ENCODE measurements at regions not wholly inside any gene's neighbourhood (a gene's known extent, or its start where the extent isn't known, plus 50 kb on each side); places are given as distances from the start of the nearest gene placed in this dataset.
A peak's percentile ranks its signal among the peaks of the same experiment; 100 is the strongest.

- DNase-seq = no peak
Observed at GRCh38 chr9:80012557-80013330, 441.0 kb downstream of the TLE4 start.

GRCh38 chr9:80009204-80009603 lies 437.4 kb downstream of the TLE4 start:
- no peak for DNase-seq

DNA sequence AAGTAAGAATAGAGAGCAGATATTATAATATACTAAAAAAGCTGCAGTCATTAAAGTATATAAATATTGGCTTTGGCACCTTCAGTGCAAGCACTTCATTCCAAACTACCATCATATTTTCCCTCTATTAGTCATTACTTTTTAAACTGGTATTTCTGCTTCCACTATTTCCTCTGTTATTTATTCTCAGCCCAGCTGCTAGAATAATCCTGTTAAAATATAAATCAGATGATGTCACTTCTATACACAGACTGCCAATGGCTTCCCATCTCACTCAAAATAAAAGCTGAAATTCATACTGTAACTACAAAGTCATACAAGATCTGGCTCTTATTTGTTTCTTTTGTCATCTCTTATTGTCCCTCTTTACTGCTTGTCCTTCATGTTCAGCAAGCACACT lies 432.9 kb downstream of the TLE4 start:
- DNase-seq = peak; percentile 22

GRCh38 chr9:79990536-79990935 lies 418.8 kb downstream of the TLE4 start:
- DNase-seq = no peak

GRCh38 chr9:79989079-79989478 lies 417.3 kb downstream of the TLE4 start:
- peak; percentile 25 for DNase-seq

DNA sequence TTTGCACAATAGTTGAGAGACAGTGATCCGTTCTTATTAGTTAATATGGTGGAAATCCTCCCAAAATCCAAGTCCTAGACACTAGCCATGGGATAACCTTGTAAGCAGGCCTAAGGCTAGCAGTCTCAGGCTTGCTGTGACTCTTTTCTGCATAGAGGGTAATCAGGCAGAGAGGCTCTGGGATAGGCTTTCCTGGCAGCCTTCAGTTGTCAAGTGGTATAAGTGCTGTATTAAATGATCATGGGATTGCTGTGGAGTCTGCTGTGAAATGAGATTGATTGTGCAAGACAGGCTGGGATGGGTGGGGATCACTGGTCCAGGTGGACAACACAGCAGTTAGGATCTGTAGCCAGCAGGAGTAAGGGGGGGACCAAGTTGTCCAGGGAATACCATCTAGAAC lies 416.4 kb downstream of the TLE4 start:
- DNase-seq = no peak

- DNase-seq = no peak
Observed at GRCh38 chr9:79986437-79986836, 414.7 kb downstream of the TLE4 start.

- DNase-seq = no peak
Observed at GRCh38 chr9:79985772-79986171, 414.0 kb downstream of the TLE4 start.

GRCh38 chr9:79985264-79985663 lies 413.5 kb downstream of the TLE4 start:
- DNase-seq = no peak

DNA sequence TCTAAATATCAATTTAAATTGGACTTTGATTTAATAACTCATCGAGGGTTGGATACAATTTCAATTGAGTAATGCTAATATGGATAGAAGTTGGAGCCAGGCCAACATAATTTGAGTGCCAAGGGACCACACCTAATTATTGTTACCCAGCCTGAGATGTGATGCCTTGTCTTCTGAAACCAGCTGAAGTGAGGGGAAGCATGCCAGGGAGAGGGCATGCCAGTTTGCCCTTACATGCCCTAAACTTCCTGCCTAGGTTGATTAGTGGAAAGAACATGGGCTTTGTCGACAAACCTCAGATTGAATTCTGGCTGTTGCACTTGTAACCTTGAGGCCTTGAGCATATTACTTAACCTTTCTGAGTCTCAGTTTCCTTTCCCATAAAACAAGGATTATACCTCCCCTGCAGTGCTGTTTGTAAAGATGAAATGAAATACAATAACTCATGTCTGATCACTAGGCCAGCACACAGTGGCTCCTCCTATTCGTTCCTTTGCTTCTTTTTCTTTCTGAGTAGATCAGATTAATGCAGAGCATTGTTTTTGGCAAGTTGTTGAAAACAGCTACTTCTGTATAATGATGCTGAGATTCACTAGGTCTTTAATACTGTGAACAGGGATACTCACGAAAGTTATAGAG lies 412.8 kb downstream of the TLE4 start:
- no peak for DNase-seq

GRCh38 chr9:79980432-79980831 lies 408.7 kb downstream of the TLE4 start:
- DNase-seq = peak; percentile 22

- peak; percentile 54 for DNase-seq
Observed at GRCh38 chr9:79977510-79978197, 405.9 kb downstream of the TLE4 start.

DNA sequence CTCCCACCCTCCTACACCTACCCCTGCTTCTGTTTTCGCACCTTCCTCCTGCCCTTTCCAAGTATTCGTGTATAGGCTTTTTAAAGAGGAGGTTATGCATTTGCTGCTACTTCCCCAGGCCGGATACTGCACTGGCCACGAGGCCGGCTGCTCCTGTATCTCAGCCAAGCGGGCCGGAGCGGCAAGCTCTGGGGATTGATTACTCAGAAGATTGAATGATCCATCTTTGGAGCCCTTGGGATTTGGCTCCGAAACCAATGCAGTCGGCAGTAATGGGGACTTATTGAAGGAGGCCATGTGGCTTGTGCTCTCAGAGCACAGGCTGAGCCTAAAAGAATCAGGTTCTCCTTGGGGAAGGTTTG lies 405.3 kb downstream of the TLE4 start:
- DNase-seq = no peak

DNA sequence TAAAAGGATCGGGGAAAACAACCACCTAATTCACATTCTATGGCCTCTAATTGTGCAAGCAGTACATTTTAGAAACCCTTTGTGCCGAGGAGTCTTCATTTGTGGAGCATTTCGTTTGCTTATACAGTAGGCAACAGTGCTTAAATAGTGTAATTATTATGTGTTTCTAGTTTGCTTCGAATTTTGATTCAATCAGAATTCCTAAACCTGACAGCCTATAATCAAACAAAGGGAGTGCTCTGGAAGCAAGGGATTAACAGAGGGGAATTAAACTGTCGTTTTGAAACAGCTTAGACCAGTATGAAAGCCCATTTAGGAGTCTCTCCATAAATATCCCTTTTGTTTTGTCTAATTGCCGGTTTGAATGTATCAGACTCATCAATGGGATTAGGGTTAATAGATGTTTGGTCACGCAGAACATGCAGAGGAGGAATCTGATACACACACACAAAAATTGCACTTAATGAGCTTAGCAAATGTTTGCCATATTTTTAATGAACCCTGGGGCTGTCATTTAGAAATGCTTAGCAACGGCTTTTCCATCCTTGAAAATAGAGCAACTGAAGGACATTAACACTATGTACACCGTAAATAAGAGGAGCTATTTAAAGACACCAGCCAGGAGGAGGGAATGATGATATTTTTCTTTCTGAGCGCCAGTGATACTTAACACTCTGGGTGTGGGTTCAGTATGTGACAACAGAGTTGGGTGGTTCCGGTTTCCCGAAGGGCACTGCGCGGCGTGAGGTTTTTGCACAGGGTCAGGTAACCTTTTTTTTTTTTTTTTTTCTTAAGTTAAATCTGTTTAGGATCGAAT lies 404.7 kb downstream of the TLE4 start:
- no peak for DNase-seq

DNA sequence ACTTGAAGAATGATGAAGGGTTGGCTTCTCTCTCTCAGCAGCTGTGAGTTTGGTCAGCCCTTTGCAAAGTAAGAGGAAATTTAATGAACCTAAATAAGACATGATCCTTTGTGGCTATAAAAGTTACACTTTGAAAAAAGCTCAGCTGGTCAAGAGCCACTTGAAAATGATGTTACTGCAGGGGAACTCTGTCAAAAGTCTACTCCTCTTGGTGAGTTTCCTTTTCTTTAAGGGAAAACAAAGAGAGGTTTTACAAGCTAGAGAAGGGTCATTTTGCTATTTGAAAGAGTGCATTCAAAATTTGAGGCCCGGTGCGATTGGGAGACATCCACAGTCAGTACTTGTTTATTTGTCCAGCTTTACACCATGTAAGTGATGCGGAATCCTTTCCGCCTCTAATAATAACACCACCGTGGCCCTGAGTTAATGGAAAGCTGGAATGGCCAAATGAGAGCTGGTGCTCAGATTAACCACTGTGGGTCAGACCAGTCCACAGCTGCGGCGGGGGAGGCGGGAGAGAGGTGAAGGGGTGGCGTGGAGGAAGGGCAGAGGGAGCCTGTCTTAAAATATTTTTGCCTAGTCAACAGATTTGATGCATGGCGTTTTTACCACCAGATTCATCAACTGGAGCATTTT lies 404.0 kb downstream of the TLE4 start:
- DNase-seq = no peak

DNA sequence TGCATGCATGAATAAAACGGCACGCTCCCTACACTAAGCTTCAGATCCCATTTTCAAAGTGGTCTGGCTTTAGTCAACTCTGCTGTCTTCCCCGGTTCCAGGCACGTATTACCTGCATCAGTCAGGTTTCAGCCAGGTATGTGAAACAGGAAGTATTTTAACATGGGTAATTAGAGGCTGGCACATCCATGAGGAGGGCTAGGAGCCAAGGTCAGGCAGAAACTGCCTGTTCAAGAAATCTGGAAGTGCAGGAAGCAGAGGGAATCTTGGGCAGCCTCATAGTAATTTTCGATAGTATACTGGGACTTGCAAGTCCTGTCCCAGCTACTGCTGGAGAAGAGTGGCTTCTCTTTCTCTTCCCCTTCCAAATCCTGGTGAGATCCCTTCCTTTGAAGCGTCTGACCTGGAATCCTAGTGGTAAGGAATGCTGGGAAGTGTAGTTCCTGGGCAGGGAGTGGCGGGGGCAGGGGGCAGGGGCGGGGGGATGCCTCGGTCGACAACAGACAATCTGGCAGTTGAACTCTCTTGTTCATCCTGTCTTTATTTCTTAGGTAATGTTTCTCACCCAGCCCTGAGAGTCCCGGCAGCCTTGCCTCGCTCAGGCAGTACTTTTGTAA lies 403.1 kb downstream of the TLE4 start:
- DNase-seq = no peak

DNA sequence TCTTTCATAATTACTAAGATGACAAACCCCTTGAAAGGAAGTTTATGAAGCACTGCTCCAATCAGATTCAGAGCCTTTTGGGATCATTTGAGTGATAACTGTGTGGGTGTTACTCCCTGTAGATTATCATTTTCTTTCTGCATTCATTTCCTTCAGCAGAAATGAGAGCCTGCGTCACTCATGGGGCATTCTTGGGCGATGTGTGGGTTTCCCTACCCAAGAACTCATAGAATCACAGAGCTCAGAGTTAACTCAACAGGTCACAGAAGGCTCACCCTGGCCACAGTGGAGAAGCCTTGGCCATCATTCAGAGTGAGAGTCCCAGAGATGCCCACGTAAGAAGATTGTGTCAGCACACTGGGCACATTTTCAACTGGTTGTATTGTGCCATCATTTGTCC lies 401.9 kb downstream of the TLE4 start:
- DNase-seq = no peak

DNA sequence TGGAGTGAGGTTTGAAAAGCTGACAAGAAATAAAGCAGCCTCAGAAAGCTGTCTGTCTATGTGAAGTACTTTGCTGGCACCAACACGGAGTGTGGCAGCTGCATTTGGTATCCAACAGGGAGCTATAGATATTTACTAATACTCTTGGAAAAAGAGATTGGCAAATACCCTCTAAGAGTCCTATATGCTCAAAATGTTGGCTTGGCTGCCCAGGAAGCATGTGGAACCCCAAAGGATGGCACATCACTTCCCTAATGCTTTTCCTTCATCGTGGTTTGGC lies 398.3 kb downstream of the TLE4 start:
- no peak for DNase-seq

GRCh38 chr9:79969393-79970145 lies 397.8 kb downstream of the TLE4 start:
- DNase-seq = no peak

DNA sequence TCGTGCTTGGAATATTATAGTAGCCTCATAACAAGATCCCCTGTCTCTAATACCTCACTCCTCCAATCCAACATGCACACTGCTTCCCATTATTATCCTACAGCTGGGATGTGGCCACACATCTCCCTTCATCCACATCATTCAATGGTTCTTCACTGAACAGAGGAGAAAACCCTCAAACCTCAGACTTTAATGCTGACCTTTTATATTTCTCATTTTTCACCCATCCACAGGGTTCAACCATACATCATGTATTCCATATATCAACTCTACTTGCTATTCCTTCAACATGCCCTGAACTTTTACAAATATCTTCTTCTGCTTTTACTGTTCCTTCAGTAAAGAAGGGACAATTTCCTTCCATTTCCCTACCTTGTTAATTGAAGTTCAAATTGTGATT lies 396.8 kb downstream of the TLE4 start:
- DNase-seq = no peak

DNA sequence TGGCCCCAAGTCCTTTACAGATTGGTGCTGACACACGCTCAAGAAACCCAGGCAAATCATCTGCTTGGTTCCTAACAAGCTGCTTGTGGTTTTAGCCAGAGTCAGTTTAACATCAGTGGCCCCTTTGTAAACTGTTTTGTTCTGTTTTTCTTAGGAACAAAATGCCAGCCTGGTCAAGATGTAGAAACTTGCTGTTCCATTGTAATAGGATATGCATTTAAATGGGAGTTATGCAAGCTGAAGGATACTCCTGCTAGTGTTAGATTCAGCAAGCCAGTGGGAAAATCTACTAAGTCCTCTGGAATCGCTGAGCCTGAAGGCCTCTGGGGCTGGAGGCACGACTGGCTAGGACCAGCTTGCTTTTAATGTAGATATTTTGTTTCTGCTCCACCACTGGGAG lies 391.1 kb downstream of the TLE4 start:
- no peak for DNase-seq

- DNase-seq = no peak
Observed at GRCh38 chr9:79962150-79962549, 390.4 kb downstream of the TLE4 start.
